ENCODE measurements at regions not wholly inside any gene's neighbourhood (a gene's known extent, or its start where the extent isn't known, plus 50 kb on each side); places are given as distances from the start of the nearest gene placed in this dataset.

GRCh38 chr10:117477961-117478670 lies 64.4 kb upstream of the EMX2 start (continued):
- TF ChIP-seq RFXANK (CRISPR knock-in tag; IDR thresholded peaks at IDR 0.05) (no peak), NCOR1 (IDR thresholded peaks at IDR 0.05; ENCODE audit: borderline replicate concordance, low read length) (no peak), TEAD3 (CRISPR knock-in tag; optimal IDR thresholded peaks at IDR 0.05; ENCODE audit: borderline replicate concordance) (peak; percentile 33), ZNF33A (CRISPR knock-in tag; IDR thresholded peaks at IDR 0.05; ENCODE audit: borderline replicate concordance) (no peak), CEBPB (IDR thresholded peaks at IDR 0.05; ENCODE audit: borderline replicate concordance, low read depth, low read length) (no peak), ZBTB39 (CRISPR knock-in tag; IDR thresholded peaks at IDR 0.05) (no peak), ZNF891 (CRISPR knock-in tag; IDR thresholded peaks at IDR 0.05) (no peak), TFDP2 (CRISPR knock-in tag; IDR thresholded peaks at IDR 0.05) (no peak), GATAD1 (CRISPR knock-in tag; IDR thresholded peaks at IDR 0.05) (no peak), ZBTB44 (CRISPR knock-in tag; IDR thresholded peaks at IDR 0.05) (no peak), GTF3A (CRISPR knock-in tag; conservative IDR thresholded peaks at IDR 0.05) (no peak), MED1 (CRISPR knock-in tag; IDR thresholded peaks at IDR 0.05) (no peak), SAP130 (CRISPR knock-in tag; IDR thresholded peaks at IDR 0.05; ENCODE audit: low read depth) (no peak)
- TF ChIP-seq, protein P1, sequence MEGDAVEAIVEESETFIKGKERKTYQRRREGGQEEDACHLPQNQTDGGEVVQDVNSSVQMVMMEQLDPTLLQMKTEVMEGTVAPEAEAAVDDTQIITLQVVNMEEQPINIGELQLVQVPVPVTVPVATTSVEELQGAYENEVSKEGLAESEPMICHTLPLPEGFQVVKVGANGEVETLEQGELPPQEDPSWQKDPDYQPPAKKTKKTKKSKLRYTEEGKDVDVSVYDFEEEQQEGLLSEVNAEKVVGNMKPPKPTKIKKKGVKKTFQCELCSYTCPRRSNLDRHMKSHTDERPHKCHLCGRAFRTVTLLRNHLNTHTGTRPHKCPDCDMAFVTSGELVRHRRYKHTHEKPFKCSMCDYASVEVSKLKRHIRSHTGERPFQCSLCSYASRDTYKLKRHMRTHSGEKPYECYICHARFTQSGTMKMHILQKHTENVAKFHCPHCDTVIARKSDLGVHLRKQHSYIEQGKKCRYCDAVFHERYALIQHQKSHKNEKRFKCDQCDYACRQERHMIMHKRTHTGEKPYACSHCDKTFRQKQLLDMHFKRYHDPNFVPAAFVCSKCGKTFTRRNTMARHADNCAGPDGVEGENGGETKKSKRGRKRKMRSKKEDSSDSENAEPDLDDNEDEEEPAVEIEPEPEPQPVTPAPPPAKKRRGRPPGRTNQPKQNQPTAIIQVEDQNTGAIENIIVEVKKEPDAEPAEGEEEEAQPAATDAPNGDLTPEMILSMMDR (CRISPR knock-in tag; IDR thresholded peaks at IDR 0.05): peak; percentile 44

Measured in HepG2 (cell line).